ENCODE measurements at regions not wholly inside any gene's neighbourhood (a gene's known extent, or its start where the extent isn't known, plus 50 kb on each side); places are given as distances from the start of the nearest gene placed in this dataset.

GRCh38 chr5:79849486-79850315 lies 141.4 kb downstream of the MTX3 start:
- Histone ChIP-seq H3K9me3 (ENCODE audit: severe bottlenecking) (no peaks in the 10 kb centered on the region), H3K4me1 (ENCODE audit: insufficient read depth, poor library complexity, severe bottlenecking) (peaks cover 9% of the 10 kb centered on the region), H3K27ac (ENCODE audit: poor library complexity, severe bottlenecking) (no peak overlapping the region), H3K27me3 (ENCODE audit: insufficient read depth, poor library complexity, severe bottlenecking) (no peaks in the 10 kb centered on the region), H3K4me3 (ENCODE audit: severe bottlenecking) (no peak overlapping the region), H3K36me3 (ENCODE audit: low read depth) (no peaks in the 10 kb centered on the region)
- no peak for DNase-seq (ENCODE audit: low spot score)
- TF ChIP-seq CTCF (IDR thresholded peaks at IDR 0.05; ENCODE audit: poor library complexity, severe bottlenecking) = no peak
- no peak for ATAC-seq (ENCODE audit: low read depth)
